ENCODE measurements at regions not wholly inside any gene's neighbourhood (a gene's known extent, or its start where the extent isn't known, plus 50 kb on each side); places are given as distances from the start of the nearest gene placed in this dataset.

- H3K36me3 Mint-ChIP-seq (ENCODE audit: insufficient read depth, unreplicated experiment): peaks cover 34% of the 10 kb centered on the region
- peak overlapping the region; percentile 96 for H3K27ac Mint-ChIP-seq (ENCODE audit: unreplicated experiment)
- TF ChIP-seq, protein P1, sequence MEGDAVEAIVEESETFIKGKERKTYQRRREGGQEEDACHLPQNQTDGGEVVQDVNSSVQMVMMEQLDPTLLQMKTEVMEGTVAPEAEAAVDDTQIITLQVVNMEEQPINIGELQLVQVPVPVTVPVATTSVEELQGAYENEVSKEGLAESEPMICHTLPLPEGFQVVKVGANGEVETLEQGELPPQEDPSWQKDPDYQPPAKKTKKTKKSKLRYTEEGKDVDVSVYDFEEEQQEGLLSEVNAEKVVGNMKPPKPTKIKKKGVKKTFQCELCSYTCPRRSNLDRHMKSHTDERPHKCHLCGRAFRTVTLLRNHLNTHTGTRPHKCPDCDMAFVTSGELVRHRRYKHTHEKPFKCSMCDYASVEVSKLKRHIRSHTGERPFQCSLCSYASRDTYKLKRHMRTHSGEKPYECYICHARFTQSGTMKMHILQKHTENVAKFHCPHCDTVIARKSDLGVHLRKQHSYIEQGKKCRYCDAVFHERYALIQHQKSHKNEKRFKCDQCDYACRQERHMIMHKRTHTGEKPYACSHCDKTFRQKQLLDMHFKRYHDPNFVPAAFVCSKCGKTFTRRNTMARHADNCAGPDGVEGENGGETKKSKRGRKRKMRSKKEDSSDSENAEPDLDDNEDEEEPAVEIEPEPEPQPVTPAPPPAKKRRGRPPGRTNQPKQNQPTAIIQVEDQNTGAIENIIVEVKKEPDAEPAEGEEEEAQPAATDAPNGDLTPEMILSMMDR (IDR thresholded peaks at IDR 0.05; ENCODE audit: unreplicated experiment): no peak
- CTCF ChIA-PET: interaction anchor here (0.6 to 2.0 kb wide), 6 partner anchors 185 to 666 kb away, joined by 3 to 8 read pairs (median 6); no protein-coding TSS in a partner anchor
- H3K27me3 Mint-ChIP-seq (ENCODE audit: unreplicated experiment): no peaks in the 10 kb centered on the region
- peak overlapping the region; percentile 50 for H3K4me3 Mint-ChIP-seq (ENCODE audit: low read depth, unreplicated experiment)
- no peaks in the 10 kb centered on the region for H3K9me3 Mint-ChIP-seq (ENCODE audit: low read depth, unreplicated experiment)
- peak; percentile 87 for DNase-seq
- intact Hi-C loops (cut with micrococcal nuclease; ENCODE audit: unreplicated experiment): loop anchor here (1.0 to 5.0 kb wide), 7 partner anchors 136 to 816 kb away; no protein-coding TSS in a partner anchor
- BruUV-seq (replicated peaks): no TSS peak
- H3K4me1 Mint-ChIP-seq (ENCODE audit: low read depth, unreplicated experiment): peaks cover 53% of the 10 kb centered on the region
These were observed 666.4 kb upstream of the ZNF608 start for GRCh38 chr5:125412561-125413495.

DNA sequence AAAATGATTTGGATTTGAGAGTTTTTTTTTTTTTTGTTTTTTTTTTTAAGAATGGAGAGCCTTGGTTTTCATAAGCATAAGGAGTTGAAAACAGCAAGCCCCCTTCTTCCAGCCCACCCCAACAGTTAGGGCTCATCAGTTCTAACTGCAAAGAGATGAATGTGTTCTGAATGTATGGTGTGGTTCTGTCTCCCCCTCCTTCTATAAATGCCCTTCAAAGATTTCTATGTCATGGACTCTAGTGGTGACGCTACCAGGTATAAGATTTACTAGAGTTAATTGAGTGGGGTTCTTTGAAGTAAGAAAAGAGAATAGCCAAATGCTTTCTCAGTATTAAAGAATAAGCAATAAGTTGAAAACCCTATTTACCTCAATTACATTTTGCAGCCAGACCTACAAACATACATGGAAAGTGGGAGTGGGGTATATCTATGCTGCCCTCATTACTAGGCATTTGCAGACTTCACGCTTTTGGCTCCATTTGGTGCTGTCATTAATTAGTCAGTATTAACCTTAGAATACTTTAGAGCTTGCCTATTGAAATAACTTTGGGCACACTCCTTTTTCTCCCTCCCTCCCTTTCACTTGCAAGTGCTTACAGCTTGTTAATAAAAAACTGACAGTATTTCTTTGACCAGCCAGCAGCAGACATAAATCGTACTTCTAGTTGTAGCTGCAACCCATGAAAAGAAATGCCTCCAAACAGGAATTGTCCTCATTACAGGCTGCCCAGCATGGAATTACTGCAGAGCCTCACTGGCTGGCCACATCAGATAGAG is 667.2 kb upstream of the ZNF608 start:
- TF ChIP-seq, protein P1 (IDR thresholded peaks at IDR 0.05; ENCODE audit: unreplicated experiment): no peak
- intact Hi-C loops (cut with micrococcal nuclease; ENCODE audit: unreplicated experiment): loop anchor here (2.0 to 5.0 kb wide), 6 partner anchors 136 to 816 kb away; no protein-coding TSS in a partner anchor
- no peak for DNase-seq
- Mint-ChIP-seq H3K27me3 (ENCODE audit: unreplicated experiment) (no peaks in the 10 kb centered on the region), H3K27ac (ENCODE audit: unreplicated experiment) (no peak overlapping the region), H3K36me3 (ENCODE audit: insufficient read depth, unreplicated experiment) (peaks cover 29% of the 10 kb centered on the region), H3K4me1 (ENCODE audit: low read depth, unreplicated experiment) (peaks cover 44% of the 10 kb centered on the region), H3K9me3 (ENCODE audit: low read depth, unreplicated experiment) (no peaks in the 10 kb centered on the region), H3K4me3 (ENCODE audit: low read depth, unreplicated experiment) (no peak overlapping the region)
- CTCF ChIA-PET: interaction anchor here (2.0 kb wide), 1 partner anchor 422 kb away, joined by 7 read pairs; no protein-coding TSS in a partner anchor
- no TSS peak for BruUV-seq (replicated peaks)

DNA sequence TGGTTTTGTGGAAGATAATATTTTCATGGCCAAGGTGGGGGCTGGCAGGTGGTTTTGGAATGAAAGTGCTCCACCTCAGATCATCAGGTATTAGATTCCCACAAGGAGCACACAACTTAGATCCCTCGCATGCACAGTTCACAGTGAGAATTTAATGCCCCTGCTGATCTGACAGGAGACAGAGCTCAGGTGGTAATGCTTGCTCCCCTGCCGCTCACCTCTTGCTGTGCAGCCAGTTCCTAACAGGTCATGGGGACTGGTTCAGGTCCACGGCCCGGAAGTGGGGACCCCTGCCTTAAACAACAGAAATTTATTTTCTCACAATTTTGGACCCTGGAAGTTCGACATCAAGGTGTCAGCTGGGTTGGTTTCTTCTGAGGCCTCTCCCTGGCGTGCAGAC is 668.7 kb upstream of the ZNF608 start:
- no peak overlapping the region for H3K4me3 Mint-ChIP-seq (ENCODE audit: low read depth, unreplicated experiment)
- no TSS peak for BruUV-seq (replicated peaks)
- intact Hi-C loops (cut with micrococcal nuclease; ENCODE audit: unreplicated experiment): no loop called here
- no peaks in the 10 kb centered on the region for H3K9me3 Mint-ChIP-seq (ENCODE audit: low read depth, unreplicated experiment)
- H3K27ac Mint-ChIP-seq (ENCODE audit: unreplicated experiment): no peak overlapping the region
- CTCF ChIA-PET: no interaction called here
- DNase-seq: no peak
- no peaks in the 10 kb centered on the region for H3K27me3 Mint-ChIP-seq (ENCODE audit: unreplicated experiment)
- peaks cover 15% of the 10 kb centered on the region for H3K36me3 Mint-ChIP-seq (ENCODE audit: insufficient read depth, unreplicated experiment)
- peaks cover 30% of the 10 kb centered on the region for H3K4me1 Mint-ChIP-seq (ENCODE audit: low read depth, unreplicated experiment)
- TF ChIP-seq, protein P1 (IDR thresholded peaks at IDR 0.05; ENCODE audit: unreplicated experiment): no peak

GRCh38 chr5:125416055-125416454 is 669.6 kb upstream of the ZNF608 start:
- Mint-ChIP-seq H3K36me3 (ENCODE audit: insufficient read depth, unreplicated experiment) (peaks cover 11% of the 10 kb centered on the region), H3K27ac (ENCODE audit: unreplicated experiment) (no peak overlapping the region), H3K4me1 (ENCODE audit: low read depth, unreplicated experiment) (peaks cover 21% of the 10 kb centered on the region), H3K27me3 (ENCODE audit: unreplicated experiment) (no peaks in the 10 kb centered on the region), H3K9me3 (ENCODE audit: low read depth, unreplicated experiment) (no peaks in the 10 kb centered on the region), H3K4me3 (ENCODE audit: low read depth, unreplicated experiment) (no peak overlapping the region)
- no peak for DNase-seq
- CTCF ChIA-PET: no interaction called here
- TF ChIP-seq, protein P1 (IDR thresholded peaks at IDR 0.05; ENCODE audit: unreplicated experiment): no peak
- BruUV-seq (replicated peaks): no TSS peak
- intact Hi-C loops (cut with micrococcal nuclease; ENCODE audit: unreplicated experiment): no loop called here
